ENCODE measurements at regions not wholly inside any gene's neighbourhood (a gene's known extent, or its start where the extent isn't known, plus 50 kb on each side); places are given as distances from the start of the nearest gene placed in this dataset.
"Not testable (repeated sequence)": the region's sequence is repeated elsewhere in the genome, so short reads cannot be mapped to it uniquely, and the experiment has no call there.

GRCh38 chr4:126182786-126183185, 868.0 kb downstream of the FAT4 start:
- no peak for TF ChIP-seq CTCF (IDR thresholded peaks at IDR 0.05; ENCODE audit: insufficient read depth, low read depth, low read length)
- H3K4me3 ChIP-seq (ENCODE audit: low read depth, low read length): no peak overlapping the region
- peak; percentile 40 for DNase-seq (ENCODE audit: low read depth)

- TF ChIP-seq CTCF (IDR thresholded peaks at IDR 0.05; ENCODE audit: insufficient read depth, low read depth, low read length): no peak
- no peak for DNase-seq (ENCODE audit: low read depth)
- no peak overlapping the region for H3K4me3 ChIP-seq (ENCODE audit: low read depth, low read length)
Measured at GRCh38 chr4:126183206-126183605, 868.5 kb downstream of the FAT4 start.

GRCh38 chr4:126191536-126191935, 876.8 kb downstream of the FAT4 start:
- TF ChIP-seq CTCF (IDR thresholded peaks at IDR 0.05; ENCODE audit: insufficient read depth, low read depth, low read length): no peak
- no peak overlapping the region for H3K4me3 ChIP-seq (ENCODE audit: low read depth, low read length)
- DNase-seq (ENCODE audit: low read depth): no peak

- no peak for DNase-seq (ENCODE audit: low read depth)
- no peak for TF ChIP-seq CTCF (IDR thresholded peaks at IDR 0.05; ENCODE audit: insufficient read depth, low read depth, low read length)
- H3K4me3 ChIP-seq (ENCODE audit: low read depth, low read length): no peak overlapping the region
Measured at GRCh38 chr4:126192506-126192905, 877.8 kb downstream of the FAT4 start.

GRCh38 chr4:126201251-126202138, 886.7 kb downstream of the FAT4 start:
- not testable (repeated sequence) for H3K4me3 ChIP-seq (ENCODE audit: low read depth, low read length); DNase-seq (ENCODE audit: low read depth)

- TF ChIP-seq CTCF (IDR thresholded peaks at IDR 0.05; ENCODE audit: insufficient read depth, low read depth, low read length): no peak
Measured at GRCh38 chr4:126202226-126202625, 887.5 kb downstream of the FAT4 start.

GRCh38 chr4:126207910-126208309, 893.2 kb downstream of the FAT4 start:
- H3K4me3 ChIP-seq (ENCODE audit: low read depth, low read length): no peak overlapping the region
- no peak for DNase-seq (ENCODE audit: low read depth)
- TF ChIP-seq CTCF (IDR thresholded peaks at IDR 0.05; ENCODE audit: insufficient read depth, low read depth, low read length): no peak

More at GRCh38 chr4:126202226-126202625, 887.5 kb downstream of the FAT4 start:
- no peak overlapping the region for H3K4me3 ChIP-seq (ENCODE audit: low read depth, low read length)
- no peak for DNase-seq (ENCODE audit: low read depth)

Measured in fibroblast of villous mesenchyme (primary cell).